Activated gamma-delta T cell treated with Interleukin-2 at 50 U/mL for 16 hours (primary cell): ENCODE measurements at regions not wholly inside any gene's neighbourhood (a gene's known extent, or its start where the extent isn't known, plus 50 kb on each side); places are given as distances from the start of the nearest gene placed in this dataset.

Experiments
- DNase-seq: peaks from one replicate; pipeline ENCODE4 v3.0.0-alpha.2; 2020

DNA sequence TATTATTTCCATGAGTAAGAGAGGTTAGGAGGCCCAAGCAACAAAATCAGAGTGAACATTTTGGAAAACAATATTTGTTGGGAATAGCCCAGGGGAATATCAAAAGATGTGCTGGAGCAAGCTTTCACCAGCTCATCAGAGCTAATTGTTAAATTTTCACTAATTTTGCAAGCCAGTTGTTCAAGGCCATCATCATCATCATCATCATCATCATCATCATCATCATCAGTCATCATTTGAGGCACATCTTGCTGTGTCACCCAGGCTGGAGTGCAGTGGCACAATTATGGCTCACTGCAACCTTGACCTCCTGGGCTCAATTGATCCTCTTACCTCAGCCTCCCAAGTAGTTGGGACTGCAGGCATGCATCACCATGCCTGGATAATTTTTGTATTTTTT, 350.5 kb upstream of the MEF2C start:
- no peak for DNase-seq

DNA sequence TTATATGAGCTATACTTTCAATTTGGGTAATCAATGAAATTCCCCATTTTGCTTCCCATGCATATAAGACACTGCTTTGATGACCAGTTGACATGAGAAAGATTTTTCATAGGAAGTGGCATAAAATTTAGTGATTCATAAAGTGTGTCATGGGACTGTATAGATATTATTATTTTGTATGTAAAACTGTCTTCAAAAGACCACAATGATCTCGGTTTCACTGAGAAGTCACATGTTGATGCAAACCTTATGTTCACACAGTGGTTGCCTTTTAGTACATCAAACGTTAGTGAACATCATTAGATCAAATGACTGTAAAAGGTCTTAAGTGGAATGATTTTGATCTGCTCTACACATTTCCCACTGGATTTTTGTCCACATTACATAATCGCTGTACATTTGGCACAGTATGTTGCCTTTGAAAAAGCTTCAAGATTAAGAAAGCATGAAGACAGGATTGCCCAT, 349.2 kb upstream of the MEF2C start:
- DNase-seq = no peak

DNA sequence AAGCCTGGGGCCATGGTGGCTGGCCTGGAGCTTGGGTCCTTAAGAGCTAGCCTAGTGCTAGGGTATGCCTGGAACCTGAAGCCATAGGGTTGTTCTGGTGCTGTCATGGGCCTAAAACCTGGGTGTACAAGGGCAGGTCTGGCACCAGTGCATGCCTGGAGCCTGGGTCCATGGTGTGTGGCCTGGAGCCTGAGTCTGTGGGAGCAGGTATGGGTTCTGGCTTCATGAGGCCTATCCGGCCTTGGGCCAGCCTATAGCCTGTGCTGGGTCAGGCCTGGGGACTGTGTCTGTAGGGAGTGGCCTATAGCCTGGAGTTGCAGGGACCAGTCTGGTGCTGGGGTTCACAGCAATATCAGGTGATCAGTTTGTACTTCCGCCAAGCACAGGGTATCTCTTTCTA, 347.2 kb upstream of the MEF2C start:
- no peak for DNase-seq

DNA sequence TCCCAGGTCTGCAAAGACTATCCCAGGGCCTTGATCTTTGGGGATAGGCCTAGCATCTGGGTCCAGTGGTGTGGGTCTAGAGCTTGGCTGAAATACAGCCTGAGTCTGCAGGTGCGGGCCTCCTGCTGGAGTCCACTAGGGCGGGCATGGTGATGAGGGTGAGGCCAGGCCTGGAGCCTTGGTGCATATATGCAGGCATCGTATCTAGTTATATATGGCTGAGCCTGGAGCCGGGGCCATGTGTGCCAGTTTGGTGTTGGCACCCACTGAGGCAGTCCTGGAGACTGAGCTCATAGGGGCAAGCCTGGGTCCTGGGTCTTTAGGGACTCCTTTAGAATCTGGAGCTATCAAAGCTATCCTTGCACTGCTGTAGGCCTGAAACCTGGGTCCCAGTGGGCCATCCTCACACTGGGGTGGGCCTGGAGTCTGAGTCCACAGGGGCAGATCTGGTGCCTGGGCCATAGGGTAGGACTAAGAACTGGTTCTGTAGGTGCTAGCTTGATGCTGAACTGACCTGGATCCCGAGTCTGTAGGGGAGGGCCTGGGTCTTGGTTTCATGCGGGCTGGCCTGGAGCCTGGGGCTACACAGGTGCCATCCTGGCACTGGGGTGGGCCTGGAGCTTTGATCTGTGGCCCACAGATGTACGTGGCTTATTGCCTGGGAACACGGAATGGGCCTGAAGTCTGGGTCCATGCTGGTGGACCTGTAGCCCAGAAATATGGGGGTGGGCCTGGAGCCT, 346.5 kb upstream of the MEF2C start:
- no peak for DNase-seq

DNA sequence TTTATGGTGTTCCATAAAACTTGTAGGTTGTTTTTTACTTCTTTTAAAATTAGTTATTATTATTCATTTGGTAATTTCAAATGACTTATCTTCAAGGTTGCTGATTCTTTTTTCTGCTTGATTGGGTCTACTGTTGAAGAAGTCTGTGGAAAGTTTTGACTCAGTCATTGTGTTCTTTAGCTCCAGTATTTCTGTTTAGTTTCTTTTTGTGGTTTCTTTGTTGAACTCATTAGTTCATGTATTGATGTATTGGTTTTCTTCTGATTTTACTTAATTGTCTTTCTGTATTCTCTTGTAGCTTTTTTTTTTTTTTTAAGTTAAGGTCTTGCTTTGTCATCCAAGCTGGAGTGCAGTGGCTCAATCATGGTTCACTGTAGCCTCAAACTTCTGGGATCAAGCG, 345.4 kb upstream of the MEF2C start:
- DNase-seq = no peak

DNA sequence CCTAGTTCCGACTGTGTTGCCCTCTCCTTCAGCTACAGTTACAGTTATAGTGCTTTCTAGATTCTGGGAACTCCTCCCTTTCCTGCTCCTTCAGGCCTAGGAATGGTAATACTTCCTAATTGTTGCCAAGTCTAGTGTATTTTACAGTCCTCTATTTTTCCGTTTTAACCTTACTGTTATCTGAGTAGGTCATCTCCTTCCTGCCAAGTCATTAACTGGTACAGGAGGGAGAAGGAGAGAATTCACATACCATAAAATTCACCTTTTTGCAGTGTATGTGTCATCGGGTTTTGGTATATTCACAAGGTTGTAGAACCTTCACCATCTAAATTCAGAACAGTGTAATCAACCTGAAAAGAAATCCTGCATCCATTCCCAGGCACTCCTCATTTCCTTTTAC, 335.4 kb upstream of the MEF2C start:
- DNase-seq = no peak

DNA sequence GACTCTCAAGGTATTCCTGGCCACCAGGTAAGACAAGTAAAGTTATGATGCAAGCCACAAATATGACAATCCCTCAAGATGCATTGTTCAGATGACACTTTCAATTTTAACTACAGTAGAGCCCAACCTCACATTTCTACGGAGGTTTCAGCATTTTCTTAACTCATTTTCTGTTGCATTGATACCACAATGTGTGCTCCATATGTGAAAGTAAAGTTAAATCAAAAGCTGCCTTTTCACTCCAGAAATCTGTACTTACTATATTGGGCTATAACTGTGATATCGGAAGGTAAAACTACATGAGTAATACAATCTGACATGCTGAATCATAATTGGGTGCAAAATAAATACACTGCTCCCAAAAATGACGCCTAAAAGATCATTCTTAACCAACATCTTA, 333.6 kb upstream of the MEF2C start:
- DNase-seq = no peak

DNA sequence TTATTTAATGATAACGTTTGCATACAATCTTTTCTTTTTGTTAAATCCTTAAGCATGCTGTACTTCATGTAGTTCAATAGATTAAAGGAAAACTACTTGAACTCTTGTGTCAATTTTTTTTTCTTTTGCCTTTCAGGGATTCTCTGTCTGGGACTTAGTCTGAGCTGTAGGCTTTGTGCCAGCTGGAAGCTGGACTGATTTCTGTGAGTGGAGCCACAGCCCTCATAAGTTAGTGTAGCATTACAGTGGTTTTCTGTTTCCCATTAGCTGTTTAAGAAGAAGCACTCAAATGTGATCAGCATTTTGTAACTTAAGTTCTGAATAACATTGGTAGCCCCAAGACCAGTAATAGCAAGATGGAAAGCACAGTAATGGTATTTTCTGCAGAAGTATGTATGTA, 330.6 kb upstream of the MEF2C start:
- no peak for DNase-seq

DNA sequence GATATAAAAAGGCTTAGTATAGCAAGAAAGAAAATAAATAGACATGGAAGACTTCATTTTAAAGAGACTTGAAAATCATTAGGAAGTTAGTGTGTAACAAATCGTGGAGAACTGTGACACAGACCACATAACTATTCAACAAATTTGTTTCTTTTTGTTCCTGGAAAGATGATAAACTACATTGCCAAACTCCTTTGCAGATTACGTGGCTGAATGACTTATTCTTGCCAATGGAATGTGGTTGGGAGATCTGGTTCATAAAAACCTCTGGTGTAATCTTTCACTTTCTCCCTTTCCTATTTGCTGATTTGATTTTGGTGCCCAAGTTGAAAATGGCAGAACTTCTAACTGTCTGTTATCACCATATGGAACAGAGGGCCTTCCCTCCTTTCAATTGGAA, 328.9 kb upstream of the MEF2C start:
- DNase-seq = no peak

DNA sequence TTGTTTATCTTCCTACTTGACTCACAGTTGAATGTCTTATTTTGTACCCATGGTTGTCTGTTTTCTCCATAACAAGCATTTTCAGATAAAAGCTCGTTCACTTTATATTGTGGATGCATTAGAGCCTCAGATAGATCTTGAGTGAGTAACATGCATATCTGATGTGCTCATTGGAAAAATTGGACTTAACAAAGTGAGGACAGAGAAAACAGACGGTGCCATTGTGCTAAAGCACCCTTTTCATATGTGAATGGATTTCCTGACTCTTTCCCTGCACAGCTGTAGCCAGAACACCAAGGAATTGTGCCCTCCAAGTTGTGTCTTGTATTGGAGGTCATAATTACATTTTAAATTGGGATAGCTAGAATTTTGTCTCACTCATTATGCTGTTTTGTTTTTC, 325.8 kb upstream of the MEF2C start:
- DNase-seq = no peak

DNA sequence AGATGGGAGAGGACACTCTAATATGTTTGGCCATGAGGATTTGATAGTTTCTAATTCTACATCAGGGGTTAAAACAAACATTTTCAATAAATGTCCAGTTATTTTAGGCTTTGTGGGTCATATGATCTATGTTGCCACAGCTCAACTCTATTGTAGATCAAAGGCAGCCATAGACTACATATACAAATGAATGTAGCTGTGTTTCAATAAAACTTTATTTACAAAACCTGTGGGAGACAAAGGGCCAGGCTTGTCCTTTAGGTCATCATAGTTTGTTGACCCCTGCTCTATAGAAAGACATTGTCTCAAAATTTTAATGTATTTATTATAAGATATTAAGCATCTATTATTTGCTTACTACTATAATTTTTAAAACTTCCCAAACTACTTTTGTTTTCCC, 325.4 kb upstream of the MEF2C start:
- DNase-seq = no peak

DNA sequence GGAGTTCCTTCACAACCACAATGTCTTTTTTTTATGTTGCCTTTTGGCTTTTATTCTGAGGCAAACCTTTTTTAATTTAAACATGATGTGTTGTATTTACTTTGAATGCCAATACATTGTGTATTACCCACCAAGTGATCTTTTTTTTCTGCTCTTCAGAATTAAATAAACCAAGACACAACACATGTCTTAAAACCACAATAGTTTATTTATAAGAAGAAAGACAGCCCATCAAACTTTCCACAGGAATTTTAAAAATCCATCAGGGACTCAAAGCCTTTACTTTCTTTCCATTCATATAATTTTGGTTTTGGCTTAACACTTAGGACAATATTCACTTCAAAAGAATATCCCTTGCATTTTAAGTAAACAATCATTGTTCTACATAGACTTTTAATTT, 321.8 kb upstream of the MEF2C start:
- no peak for DNase-seq

DNA sequence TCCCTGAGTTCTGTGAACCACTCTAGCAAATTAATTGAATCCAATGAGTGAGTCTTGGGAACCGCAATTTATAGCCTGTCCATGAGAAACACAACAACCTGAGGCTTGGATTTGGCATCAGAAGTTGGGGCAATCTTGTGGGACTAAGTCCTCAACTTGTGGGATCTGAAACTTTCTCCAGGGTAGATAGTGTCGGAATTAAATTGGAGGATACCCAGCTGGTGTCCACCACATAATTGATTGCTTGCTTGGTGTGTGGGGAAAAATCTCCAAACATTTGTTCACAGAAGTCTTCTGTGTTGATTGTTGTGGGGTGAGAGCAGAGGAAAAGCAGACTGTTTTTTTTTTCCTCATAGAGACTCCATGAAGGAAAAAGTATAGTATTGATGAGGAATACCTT, 320.6 kb upstream of the MEF2C start:
- no peak for DNase-seq

DNA sequence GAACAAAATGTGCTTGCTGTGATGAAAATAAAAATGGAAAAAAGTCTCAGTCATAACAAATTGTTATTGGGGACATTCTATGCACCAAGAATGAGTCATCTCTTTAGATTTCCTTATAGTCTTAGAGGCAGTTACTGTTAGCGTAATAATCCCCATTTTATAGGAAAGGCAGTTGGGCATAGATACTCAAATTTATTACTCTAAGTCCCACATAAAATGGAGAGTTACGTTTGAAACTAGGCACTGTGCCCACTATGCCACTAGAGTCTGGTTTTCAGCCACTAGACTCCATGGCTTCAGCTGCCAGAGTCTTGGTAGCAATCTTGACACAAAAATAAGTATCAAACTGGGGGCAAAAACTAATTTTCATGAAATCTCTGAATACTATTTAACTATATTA, 317.9 kb upstream of the MEF2C start:
- DNase-seq = no peak

DNA sequence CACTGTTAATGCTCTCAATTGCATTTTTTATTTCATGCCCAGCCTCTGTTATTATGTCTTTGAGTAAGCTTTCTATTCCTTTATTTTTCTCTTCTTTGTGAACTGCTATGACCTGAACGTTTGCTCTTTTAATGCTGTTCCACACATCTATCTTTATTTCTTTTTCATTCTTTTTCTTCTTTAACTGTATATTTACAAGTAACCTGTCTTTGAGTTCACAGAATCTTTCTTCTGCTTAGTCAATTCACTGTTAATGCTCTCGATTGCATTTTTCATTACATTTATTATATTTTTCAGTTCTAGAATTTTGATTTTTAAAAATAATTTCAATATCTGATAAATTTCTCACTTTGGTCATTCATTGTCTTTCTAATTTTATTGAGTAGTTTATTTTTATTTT, 316.3 kb upstream of the MEF2C start:
- DNase-seq = no peak

DNA sequence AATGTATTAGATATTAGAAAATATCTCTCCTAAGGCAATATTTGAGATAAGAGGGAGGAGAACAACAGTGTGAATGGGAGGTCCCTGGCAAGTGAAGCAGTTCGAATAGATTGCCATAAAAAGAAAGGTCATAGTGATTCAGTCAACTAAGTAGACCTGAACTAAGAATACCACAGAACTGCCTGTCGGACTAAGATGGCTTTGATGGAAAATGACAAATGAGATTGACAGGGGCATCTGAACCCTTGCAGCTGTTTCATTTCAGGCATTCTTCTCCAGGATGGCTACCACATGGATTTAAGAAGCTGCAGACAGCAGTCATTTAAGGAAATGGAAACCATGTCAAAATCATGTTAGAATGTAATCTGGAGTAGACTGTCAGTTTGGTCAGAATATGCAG, 308.4 kb upstream of the MEF2C start:
- no peak for DNase-seq

DNA sequence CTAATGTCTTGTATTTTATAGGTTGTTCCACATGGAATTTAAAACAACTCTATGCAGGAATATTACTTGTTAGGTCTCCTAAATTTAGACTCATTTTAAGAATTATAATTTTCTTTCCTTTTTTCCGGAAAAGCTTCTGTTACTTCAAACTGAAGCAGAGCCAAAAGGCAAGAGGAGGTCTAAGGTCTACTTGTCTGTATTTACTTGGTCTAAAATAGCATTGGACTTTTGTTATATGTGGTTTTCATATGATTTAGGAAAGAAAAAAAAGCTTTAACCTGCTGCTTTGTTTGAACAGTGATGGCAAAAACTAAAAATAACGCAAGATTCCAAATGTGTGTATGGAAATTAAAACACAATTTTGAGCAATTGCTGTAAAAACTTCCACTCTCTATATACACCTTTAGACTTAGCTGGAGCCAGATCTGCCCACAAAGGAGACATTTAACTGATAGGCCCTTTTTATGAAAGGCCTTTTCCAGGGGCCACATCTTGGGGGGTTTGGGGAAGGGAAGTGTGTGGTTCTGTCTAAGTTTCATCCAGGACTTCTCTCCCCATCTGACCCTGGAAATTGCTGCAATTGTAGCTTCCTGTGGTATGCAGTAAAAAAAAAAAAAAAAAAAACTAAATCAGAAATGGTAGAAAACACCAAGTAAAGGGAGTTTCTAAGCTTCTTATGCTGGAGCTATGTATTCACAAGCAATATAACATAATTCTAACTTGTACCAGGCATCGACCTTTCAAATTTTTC, 307.7 kb upstream of the MEF2C start:
- DNase-seq = no peak

DNA sequence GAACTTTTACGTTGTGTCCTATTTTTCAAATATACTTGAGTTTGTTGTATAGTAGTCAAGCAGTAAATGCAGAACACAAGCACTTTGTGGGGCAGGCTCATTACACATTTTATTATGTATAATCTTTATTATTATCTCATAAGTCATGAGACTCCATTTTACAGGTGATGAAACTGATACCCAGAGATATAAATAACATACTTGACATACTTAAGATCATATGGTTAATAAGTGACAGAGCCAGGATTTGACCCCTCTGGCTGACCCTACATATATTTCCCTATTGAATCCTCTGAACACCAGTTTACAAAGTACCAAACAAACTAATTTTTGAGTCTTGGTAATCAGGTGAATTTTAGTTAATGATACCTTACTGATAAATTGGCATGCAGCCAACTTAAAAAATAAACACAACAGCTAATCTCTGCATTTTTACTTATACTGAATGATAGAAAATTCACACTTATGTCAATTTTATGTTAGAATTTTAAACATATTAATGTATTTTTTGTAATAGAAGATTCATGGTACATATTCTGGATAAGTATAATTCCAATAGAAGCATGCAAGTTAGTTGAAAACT, 305.0 kb upstream of the MEF2C start:
- DNase-seq = no peak

DNA sequence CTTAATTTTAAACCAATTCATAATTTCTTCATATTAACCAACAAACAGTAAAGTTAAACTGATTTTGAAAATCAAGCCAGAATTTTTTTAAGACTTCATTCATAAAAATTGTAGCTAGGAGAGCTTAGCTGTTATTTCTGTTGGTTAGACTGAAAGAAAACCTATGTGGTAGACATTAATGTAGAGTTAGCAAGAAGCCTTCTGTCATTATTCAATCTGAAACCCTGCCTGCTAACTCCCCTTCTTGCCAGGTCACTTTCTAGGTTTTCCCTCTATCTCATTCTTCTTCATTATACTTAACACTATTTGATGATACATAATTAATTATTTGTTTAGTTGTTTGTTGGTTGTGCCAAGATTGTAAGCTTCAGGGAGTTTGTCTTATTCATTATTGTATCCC, 304.3 kb upstream of the MEF2C start:
- no peak for DNase-seq

DNA sequence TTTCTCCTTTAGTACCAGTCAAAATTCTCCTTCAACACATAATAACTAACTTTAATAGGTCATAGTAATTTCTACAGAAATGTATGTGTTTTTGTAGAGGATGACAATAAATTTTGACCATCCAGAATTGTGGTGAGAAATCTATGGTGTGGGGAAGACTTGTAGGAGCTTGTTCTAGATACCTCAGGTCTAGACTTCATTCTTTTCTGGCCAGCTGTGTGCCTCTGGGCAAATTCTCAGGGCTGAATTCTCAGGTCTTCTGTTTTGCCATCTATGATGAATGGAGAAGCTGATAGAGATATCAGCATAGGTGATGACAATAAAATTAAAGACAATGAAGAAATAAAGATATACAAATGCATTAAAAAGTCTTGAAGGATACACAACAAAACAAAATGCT, 298.6 kb upstream of the MEF2C start:
- no peak for DNase-seq

DNA sequence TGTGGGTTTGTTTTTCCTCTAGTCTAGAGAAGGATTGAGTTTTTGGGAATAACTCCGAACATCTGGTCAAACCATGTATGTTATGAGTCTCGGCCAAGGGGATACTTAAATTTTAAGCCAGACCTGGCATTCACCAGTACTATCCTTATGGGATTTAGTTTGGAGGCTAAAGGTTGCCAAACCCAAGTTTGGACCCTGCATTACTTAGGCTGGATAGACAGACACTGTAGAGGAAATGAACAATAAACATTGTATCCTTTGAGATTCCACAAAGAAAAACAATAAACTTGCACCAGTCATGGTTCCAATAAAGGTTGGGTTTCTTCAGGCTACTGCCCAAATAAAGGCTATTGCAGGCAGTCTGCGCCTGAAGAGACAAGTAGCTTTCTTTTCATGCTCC, 296.7 kb upstream of the MEF2C start:
- no peak for DNase-seq

DNA sequence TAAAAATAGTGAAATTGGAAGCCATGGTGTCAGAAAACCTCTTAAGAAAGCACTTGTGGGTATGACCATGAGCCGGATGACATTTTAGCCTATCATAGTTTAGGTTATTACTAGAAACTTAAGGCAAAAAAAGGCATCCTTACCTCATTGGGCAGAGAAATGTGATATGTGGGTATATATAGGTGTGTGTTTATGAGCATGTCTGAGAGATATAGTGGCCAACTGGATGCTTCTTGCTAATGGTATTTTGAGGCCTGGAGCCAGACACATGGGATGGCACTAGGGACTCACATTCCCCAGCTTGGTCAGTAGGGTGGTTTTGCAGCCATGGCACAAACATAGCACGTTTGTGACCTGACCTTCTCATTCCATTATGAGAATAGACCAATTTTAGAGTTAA, 295.6 kb upstream of the MEF2C start:
- DNase-seq = no peak

DNA sequence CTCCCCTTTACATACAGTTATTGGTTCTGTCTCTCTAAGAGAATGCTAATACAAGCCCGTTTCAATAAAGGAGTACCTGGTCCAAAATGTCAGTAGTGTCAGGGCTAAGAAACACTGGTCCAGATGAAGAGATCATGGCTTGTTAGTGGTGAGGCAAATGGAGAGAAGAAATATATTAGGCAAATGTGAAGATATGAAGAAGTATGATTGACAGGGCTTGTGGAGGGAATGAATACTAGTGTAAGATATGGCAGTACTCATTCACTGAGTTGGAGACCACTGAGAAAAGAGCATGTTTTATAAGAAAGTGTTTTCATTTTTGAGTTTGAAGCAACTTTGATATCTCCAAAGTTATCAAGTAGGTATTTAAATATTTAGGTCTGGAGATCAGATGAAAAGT, 290.5 kb upstream of the MEF2C start:
- no peak for DNase-seq

DNA sequence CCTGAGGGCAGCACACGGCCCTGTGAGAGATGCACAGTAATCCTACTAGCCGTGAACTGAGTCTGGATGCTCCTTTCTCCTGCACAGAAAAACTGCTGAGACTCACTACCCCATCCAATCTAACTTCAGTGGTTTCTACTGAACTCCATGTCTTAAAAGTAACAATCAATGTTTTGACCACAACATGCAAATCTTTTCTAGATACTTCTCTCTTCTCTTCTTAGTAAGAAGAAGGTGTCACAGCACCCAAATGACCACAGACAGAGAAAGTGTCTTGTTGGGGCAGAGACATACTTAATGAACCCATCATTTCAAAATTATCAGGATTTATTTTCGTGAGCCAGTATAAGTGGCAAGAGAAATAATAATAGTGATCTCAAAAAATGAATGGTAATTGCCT, 285.8 kb upstream of the MEF2C start:
- no peak for DNase-seq
